HCT116 (cell line): ENCODE measurements at regions not wholly inside any gene's neighbourhood (a gene's known extent, or its start where the extent isn't known, plus 50 kb on each side); places are given as distances from the start of the nearest gene placed in this dataset.

ENCODE experiments used
- ATAC-seq: fragments of 200-7000 bp; cut with Tn5 transposase; 2 replicates; pipeline ENCODE4 v1.9.1; 2020; ENCODE audit warnings: mild to moderate bottlenecking, moderate library complexity
- BruUV-seq: library from RNA; stranded (reverse); fragments of 400-500 nt; replicated peaks from 2 replicates; lab custom pipeline; 2021; lab: Mats Ljungman, UMichigan
- CTCF ChIA-PET: fragments of 300-600 bp; sonication (Branson Sonifier 250); formaldehyde crosslinking; loops from one replicate; lab custom pipeline; 2021; ENCODE audit warnings: antibody characterized with exemption; lab: Charles Lee
- POLR2A ChIA-PET: fragments of 300-600, 350-600 bp; sonication (Branson Sonifier 250); formaldehyde crosslinking; loops from one replicate; lab custom pipeline; 2021; ENCODE audit warnings: antibody characterized with exemption; lab: Charles Lee
- RAD21 ChIA-PET, 2 experiments: fragments of 300-600 bp; sonication (Branson Sonifier 250); formaldehyde crosslinking; loops; one replicate each; lab custom pipeline; 2023; ENCODE audit warnings: low total read pairs in 2 of 2; ENCODE audit not compliant: uncharacterized antibody in 2 of 2, unreplicated experiment in 2 of 2, low non-redundant PET in 1 of 2; lab: Charles Lee
- DNase-seq: peaks from one replicate; pipeline ENCODE4 v3.0.0-alpha.2; 2010; ENCODE audit warnings: low read depth, low spot score
- H2AFZ ChIP-seq: fragments of 200-600 bp; shearing (Covaris generic), sonication (generic); 2 replicates; pipeline ENCODE4 v1.6.1; 2017; ENCODE audit warnings: low read depth, mixed run types, mixed read lengths, antibody characterized with exemption, low read length; ENCODE audit not compliant: poor library complexity, severe bottlenecking
- H3K27ac ChIP-seq: 2 replicates; pipeline ENCODE4 v1.5.1; 2012; ENCODE audit warnings: low read depth, low read length
- H3K27me3 ChIP-seq: fragments of 200-600 bp; sonication (generic); 2 replicates; pipeline ENCODE4 v1.6.1; 2016; ENCODE audit warnings: mixed run types, low read length, mixed read lengths; ENCODE audit not compliant: insufficient read depth
- H3K36me3 ChIP-seq, 2 experiments: fragments of 200-500 bp in 1 of 2; fragments of 200-600 bp in 1 of 2; sonication (Bioruptor generic) in 1 of 2; sonication (generic) in 1 of 2; 2 replicates each; pipeline versions ENCODE4 v1.5.1 to v1.6.1; 2014 to 2016; ENCODE audit warnings: low read length in 2 of 2, inconsistent platforms in 1 of 2, mixed read lengths in 1 of 2, mixed run types in 1 of 2; ENCODE audit not compliant: insufficient read depth in 2 of 2, control insufficient read depth in 1 of 2
- H3K4me1 ChIP-seq, 2 experiments: fragments of 200-600 bp in 1 of 2; sonication (generic) in 1 of 2; 2 replicates each; pipeline versions ENCODE4 v1.5.1 to v1.6.1; 2012 to 2017; ENCODE audit warnings: low read length in 2 of 2, inconsistent platforms in 1 of 2, mild to moderate bottlenecking in 1 of 2, mixed read lengths in 1 of 2, mixed run types in 1 of 2, moderate library complexity in 1 of 2; ENCODE audit not compliant: insufficient read depth in 2 of 2, control insufficient read depth in 1 of 2
- H3K4me2 ChIP-seq: fragments of 200-600 bp; sonication (generic); 2 replicates; pipeline ENCODE4 v1.6.1; 2017; ENCODE audit warnings: mixed run types, low read length, mixed read lengths
- H3K4me3 ChIP-seq, 2 experiments: fragments of 200-600 bp in 1 of 2; sonication (generic) in 1 of 2; replicated peaks in 1 of 2; 2 replicates each; pipeline ENCODE4 v1.5.1; 2011 to 2016; ENCODE audit warnings: low read length in 2 of 2, control low read depth in 1 of 2, low read depth in 1 of 2, mild to moderate bottlenecking in 1 of 2, mixed read lengths in 1 of 2, mixed run types in 1 of 2
- H3K79me2 ChIP-seq: fragments of 200-600 bp; sonication (generic); 2 replicates; pipeline ENCODE4 v1.6.1; 2017; ENCODE audit warnings: mild to moderate bottlenecking, mixed run types, low read length, moderate library complexity, mixed read lengths; ENCODE audit not compliant: insufficient read depth
- H3K9ac ChIP-seq: fragments of 200-600 bp; sonication (generic); 2 replicates; pipeline ENCODE4 v1.6.1; 2016; ENCODE audit warnings: low read length, mixed read lengths
- H3K9me2 ChIP-seq: fragments of 200-600 bp; sonication (generic), shearing (Covaris generic); 2 replicates; pipeline ENCODE4 v1.6.1; 2017; ENCODE audit warnings: mixed run types, mild to moderate bottlenecking, moderate library complexity; ENCODE audit not compliant: insufficient read depth
- H3K9me3 ChIP-seq, 2 experiments: fragments of 200-500 bp in 1 of 2; fragments of 200-600 bp in 1 of 2; sonication (Bioruptor generic) in 1 of 2; sonication (generic) in 1 of 2; 2 replicates each; pipeline ENCODE4 v1.6.1; 2014 to 2017; ENCODE audit warnings: low read length in 2 of 2, mixed read lengths in 2 of 2, inconsistent platforms in 1 of 2, low read depth in 1 of 2, mild to moderate bottlenecking in 1 of 2, mixed run types in 1 of 2, moderate library complexity in 1 of 2; ENCODE audit not compliant: control insufficient read depth in 1 of 2, insufficient read depth in 1 of 2
- H4K20me1 ChIP-seq: fragments of 200-600 bp; sonication (generic), shearing (Covaris generic); 2 replicates; pipeline ENCODE4 v1.6.1; 2017; ENCODE audit warnings: mixed run types, mild to moderate bottlenecking, moderate library complexity; ENCODE audit not compliant: insufficient read depth
- CBX3 ChIP-seq: IDR thresholded peaks from 2 replicates; pipeline ENCODE4 v1.6.1; 2012; ENCODE audit warnings: low read depth
- CEBPB ChIP-seq: IDR thresholded peaks from 2 replicates; pipeline ENCODE4 v1.6.1; 2012; ENCODE audit warnings: low read depth
- CTCF ChIP-seq, 3 experiments: fragments of 200-600 bp in 1 of 3; sonication (generic) in 1 of 3; IDR thresholded peaks in 2 of 3; conservative IDR thresholded peaks in 1 of 3; 2 replicates each; pipeline ENCODE4 v1.5.1; 2012 to 2017; ENCODE audit warnings: low read depth in 2 of 3, low read length in 2 of 3, antibody characterized with exemption in 1 of 3, borderline replicate concordance in 1 of 3, control low read depth in 1 of 3, mild to moderate bottlenecking in 1 of 3, mixed read lengths in 1 of 3, mixed run types in 1 of 3, moderate library complexity in 1 of 3; ENCODE audit not compliant: insufficient read depth in 1 of 3
- ELF1 ChIP-seq: IDR thresholded peaks from 2 replicates; pipeline ENCODE4 v1.6.1; 2012; ENCODE audit warnings: low read depth, borderline replicate concordance
- EZH2 ChIP-seq: fragments of 200-600 bp; sonication (generic); IDR thresholded peaks from 2 replicates; pipeline ENCODE4 v1.6.1; 2017; ENCODE audit warnings: antibody characterized with exemption, mixed run types
- EZH2phosphoT487 ChIP-seq: fragments of 200-600 bp; IDR thresholded peaks from 2 replicates; pipeline ENCODE4 v1.6.1; 2018; ENCODE audit warnings: antibody characterized with exemption, borderline replicate concordance
- MAX ChIP-seq: IDR thresholded peaks from 2 replicates; pipeline ENCODE4 v1.6.1; 2012
- SRF ChIP-seq: IDR thresholded peaks from 2 replicates; pipeline ENCODE4 v1.6.1; 2012; ENCODE audit warnings: low read depth
- YY1 ChIP-seq: IDR thresholded peaks from 2 replicates; pipeline ENCODE4 v1.6.1; 2011; ENCODE audit warnings: low read length, low read depth, moderate library complexity, mild to moderate bottlenecking; ENCODE audit not compliant: insufficient replicate concordance; ENCODE audit errors: extremely low read depth
- ZFX ChIP-seq: fragments of 450-650 bp; IDR thresholded peaks from 2 replicates; pipeline ENCODE4 v1.6.1; 2017
- intact Hi-C: fragments of 100-400 bp; cut with micrococcal nuclease; formaldehyde crosslinking; loops from 2 replicates; pipeline ENCODE4 v1.10.0; 2022
- TF ChIP-seq, protein P1 (sequence below): IDR thresholded peaks from 2 replicates; pipeline ENCODE4 v1.6.1; 2012

DNA sequence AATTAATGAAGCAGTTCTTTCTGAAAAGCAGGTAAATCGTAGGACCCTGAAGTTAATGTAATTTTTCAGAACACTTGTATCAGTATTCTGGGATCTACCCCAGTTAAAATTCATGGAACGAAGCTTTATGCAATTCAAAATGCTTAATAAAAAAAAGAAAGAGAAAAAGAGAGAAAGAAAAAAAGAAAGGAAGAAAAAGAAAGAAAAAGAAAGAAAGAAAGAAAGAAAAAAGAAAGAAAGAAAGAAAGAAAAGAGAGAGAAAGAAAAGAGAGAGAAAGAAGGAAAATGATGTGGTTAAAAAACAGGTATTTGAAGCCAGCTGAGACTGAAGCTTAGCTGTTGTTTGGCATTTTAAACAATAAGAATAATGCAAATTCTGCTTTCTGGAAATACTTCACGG, 427.4 kb upstream of the AKR1E2 start:
- ATAC-seq, result no peak

More for the DNA sequence above, 427.4 kb upstream of the AKR1E2 start:
- H3K9me2 ChIP-seq, result no peaks in the 10 kb centered on the region
- CTCF ChIA-PET, result no interaction called here
- H3K27me3 ChIP-seq, result no peaks in the 10 kb centered on the region
- no peaks in the 10 kb centered on the region for H3K36me3 ChIP-seq
- no peak overlapping the region for H3K9ac ChIP-seq
- no TSS peak for BruUV-seq
- POLR2A ChIA-PET, result interaction anchor here (0.6 to 1.0 kb wide), 2 partner anchors 13 to 366 kb away, joined by 3 to 5 read pairs; no protein-coding TSS in a partner anchor
- no peaks in the 10 kb centered on the region for H3K79me2 ChIP-seq
- no peaks in the 10 kb centered on the region for H3K4me1 ChIP-seq
- no peaks in the 10 kb centered on the region for H4K20me1 ChIP-seq
- H3K9me3 ChIP-seq, result no peaks in the 10 kb centered on the region
- intact Hi-C loops, result loop anchor here (10.0 kb wide), 1 partner anchor 256 kb away; no protein-coding TSS in a partner anchor
- TF ChIP-seq CTCF (IDR thresholded peaks at IDR 0.05 in 2 of 3, conservative IDR thresholded peaks at IDR 0.05 in 1 of 3; ENCODE audit: borderline replicate concordance in 1 of 3, insufficient read depth in 1 of 3, low read depth in 2 of 3, low read length in 2 of 3) (no peak), ZFX (no peak), ELF1 (no peak), CBX3 (no peak), CEBPB (no peak), EZH2phosphoT487 (no peak), SRF (no peak), MAX (no peak), EZH2 (no peak), YY1 (no peak)
- TF ChIP-seq, protein P1, sequence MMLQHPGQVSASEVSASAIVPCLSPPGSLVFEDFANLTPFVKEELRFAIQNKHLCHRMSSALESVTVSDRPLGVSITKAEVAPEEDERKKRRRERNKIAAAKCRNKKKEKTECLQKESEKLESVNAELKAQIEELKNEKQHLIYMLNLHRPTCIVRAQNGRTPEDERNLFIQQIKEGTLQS, result no peak
- TF ChIP-seq, all 23 proteins: peak for 0
- Histone ChIP-seq H3K4me3 (no peak overlapping the region), H2AFZ (no peak overlapping the region), H3K27ac (no peak overlapping the region), H3K4me2 (no peak overlapping the region)
- no peak for DNase-seq
- RAD21 ChIA-PET, result no interaction called here
